ENCODE measurements at regions not wholly inside any gene's neighbourhood (a gene's known extent, or its start where the extent isn't known, plus 50 kb on each side); places are given as distances from the start of the nearest gene placed in this dataset.

DNA sequence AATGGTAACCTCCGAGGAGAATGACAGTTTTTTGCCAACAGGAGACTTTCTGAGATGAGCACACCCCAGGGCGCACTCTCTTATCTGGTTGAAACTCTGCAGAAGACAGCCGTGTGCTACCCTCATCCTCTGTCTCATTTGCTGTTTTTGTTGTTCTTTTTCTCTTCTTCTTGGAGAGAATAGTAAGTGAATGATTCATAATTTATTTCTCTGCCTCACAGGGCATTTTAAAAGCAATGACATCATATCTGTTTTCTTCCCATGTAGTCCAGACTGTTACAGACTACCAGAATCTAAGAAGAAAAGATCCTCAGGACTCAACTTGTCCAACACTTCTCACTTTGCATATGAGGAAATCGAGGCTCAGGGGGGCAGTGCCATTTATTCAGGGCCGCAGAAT is 771.1 kb upstream of the GRM7 start:
- TF ChIP-seq, protein P1, sequence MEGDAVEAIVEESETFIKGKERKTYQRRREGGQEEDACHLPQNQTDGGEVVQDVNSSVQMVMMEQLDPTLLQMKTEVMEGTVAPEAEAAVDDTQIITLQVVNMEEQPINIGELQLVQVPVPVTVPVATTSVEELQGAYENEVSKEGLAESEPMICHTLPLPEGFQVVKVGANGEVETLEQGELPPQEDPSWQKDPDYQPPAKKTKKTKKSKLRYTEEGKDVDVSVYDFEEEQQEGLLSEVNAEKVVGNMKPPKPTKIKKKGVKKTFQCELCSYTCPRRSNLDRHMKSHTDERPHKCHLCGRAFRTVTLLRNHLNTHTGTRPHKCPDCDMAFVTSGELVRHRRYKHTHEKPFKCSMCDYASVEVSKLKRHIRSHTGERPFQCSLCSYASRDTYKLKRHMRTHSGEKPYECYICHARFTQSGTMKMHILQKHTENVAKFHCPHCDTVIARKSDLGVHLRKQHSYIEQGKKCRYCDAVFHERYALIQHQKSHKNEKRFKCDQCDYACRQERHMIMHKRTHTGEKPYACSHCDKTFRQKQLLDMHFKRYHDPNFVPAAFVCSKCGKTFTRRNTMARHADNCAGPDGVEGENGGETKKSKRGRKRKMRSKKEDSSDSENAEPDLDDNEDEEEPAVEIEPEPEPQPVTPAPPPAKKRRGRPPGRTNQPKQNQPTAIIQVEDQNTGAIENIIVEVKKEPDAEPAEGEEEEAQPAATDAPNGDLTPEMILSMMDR (IDR thresholded peaks at IDR 0.05): no peak
- TF ChIP-seq EP300 (IDR thresholded peaks at IDR 0.05): no peak
- TF ChIP-seq POLR2A (IDR thresholded peaks at IDR 0.05): no peak

Data from stomach (tissue), 4 donors.